ENCODE measurements at regions not wholly inside any gene's neighbourhood (a gene's known extent, or its start where the extent isn't known, plus 50 kb on each side); places are given as distances from the start of the nearest gene placed in this dataset.

DNA sequence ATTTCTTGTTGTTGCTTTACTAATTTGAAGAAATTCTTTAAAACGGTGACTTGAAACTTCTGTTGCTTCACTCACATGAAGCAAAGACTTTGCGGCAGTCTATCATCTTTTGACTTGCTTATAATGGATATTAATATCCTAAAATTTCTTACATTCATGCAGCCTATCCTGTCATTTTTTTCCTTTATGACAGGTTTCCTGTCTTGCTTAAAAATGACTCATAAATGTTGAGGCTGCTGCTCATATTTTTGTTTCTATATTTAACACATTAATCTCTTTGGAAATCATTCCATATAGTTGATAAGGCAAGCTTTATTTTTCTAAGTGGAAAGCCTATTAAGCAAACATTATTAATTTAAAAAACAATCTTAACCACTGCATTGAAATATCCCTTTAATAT, 176.6 kb upstream of the GALNTL6 start:
- DNase-seq: no peak

DNA sequence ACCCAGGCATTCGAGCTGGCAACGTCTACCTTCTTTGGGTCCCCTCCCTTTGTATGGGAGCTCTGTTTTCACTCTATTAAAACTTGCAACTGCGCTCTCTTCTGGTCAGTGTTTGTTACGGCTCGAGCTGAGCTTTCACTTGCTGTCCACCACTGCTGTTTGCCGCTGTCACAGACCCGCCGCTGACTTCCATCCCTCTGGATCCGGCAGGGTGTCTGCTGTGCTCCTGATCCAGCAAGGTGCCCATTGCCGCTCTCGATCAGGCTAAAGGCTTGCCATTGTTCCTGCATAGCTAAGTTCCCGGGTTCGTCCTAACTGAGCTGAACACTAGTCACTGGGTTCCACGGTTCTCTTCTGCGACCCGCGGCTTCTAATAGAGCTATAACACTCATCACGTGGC, 183.5 kb upstream of the GALNTL6 start:
- DNase-seq: no peak

DNA sequence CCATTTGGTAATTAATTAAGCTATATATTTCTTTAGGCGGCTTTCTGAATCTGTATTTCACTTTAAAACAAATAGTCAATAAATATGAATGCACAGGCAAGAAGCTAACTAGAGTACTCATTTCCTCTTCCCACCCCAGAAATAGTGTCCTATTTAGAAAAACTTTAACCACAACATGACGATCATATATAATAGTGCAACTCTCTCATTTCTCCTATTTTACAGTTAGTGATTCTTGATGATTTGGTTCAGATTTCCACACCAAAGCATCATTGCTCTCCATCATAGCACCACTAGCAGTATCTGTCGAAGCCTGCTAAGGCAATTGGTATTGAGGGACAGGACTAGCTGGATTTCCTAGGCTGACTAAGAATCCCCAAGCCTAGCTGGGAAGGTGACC, 184.0 kb upstream of the GALNTL6 start:
- no peak for DNase-seq

DNA sequence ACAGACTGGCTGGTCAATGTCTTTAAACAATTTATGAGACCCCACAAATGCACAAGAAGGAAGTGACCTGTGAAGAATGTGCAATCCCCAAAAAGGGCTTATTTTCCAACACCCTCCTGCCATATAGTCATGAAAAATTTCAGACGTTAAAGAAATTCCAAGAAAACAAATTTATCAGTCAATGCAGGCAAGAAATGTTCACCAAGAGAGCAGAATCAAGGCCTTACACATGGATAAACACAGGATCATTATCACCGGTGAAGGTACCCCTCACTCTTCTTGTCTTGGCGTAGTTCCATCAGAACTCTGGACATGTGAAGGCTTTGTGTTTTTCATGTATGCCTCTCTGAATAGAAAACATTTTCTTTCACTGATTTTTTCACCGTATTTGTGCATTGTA, 186.7 kb upstream of the GALNTL6 start:
- DNase-seq: no peak

DNA sequence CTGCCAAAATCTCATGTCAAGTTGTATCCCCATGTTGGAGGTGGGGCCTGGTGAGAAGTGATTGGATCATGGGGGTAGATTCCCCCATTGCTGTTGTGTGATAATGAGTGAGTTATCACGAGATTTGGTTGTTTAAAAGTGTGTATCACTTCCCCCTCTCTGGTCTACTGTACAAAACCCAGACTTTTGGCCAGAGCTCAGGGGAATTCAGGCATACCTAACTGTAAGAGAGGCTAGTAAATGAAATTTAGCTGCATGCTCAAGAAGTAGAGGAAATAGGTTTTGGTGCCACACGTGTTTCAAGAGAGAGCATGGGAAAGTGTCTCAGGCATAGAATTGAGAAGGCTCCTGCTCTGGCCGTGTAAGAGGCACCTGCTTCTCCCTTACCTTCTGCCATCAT, 190.5 kb upstream of the GALNTL6 start:
- DNase-seq: no peak

DNA sequence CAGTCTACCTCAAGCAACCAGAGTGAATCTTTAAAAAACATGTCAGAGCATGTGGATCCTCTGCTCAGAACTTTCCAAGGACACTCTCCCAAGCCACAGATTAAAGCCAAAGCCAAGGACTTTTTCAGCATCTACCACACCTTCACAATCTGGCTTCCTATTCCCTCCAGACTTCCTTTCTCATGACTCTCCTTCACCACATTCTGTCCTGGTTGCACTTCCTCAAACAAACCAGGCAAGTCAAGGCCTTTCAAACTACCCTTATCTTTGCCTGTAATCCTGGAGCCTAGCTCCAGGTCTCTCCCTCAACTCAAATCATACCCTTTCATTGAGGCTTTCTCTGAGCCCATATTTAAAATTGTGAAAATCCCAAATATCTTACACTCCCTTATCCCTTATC, 191.6 kb upstream of the GALNTL6 start:
- DNase-seq: no peak

DNA sequence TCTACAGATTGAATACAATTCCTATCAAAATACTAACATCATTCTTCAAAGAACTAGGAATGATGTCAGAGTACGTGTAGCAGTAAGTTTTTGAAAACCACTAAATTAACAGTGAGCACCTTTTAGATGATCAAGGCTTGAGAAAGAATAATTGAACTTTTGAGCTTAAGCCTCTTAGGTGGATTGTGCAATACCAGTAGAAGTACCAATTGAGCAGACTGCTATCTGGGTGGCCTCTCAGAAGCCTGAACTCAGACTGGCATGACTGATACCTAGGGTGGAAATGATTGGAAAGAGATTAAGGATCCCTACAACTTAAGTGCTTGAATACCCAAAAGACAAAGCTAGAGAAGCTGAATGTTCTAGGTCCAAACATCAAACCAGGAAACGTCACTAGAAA, 200.3 kb upstream of the GALNTL6 start:
- DNase-seq: no peak

DNA sequence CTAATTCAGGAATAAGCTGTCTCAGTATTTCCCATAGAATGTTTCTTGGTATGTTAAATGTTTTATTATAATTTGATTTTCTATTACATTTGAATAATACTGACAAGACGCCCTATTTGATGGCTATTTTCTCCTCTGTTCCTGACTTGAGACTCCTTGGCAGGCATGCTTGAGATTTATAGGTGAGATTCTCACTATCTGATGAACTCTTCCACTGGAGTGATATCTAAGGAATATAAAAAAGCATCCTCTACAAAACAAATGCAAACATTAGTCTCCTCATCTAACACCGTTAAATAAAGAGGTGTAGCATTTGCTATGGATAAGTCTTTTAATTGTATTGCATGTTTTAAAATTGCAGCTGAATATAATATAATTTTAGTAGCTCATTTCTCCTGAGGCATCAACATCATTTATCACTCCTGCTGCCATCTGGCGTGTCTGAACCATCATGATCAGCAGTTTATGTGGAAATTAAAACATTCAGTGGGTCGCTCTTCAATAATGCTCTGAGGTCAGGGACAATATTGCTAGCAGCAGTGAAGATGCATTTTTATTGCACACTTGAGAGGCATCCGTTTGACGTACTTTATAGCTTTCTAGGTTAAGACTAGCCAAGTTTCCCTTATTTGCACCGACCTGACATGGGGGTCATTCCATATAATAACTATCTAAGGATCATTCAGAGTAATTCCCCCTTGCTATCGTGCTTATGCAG, 210.4 kb upstream of the GALNTL6 start:
- no peak for DNase-seq

DNA sequence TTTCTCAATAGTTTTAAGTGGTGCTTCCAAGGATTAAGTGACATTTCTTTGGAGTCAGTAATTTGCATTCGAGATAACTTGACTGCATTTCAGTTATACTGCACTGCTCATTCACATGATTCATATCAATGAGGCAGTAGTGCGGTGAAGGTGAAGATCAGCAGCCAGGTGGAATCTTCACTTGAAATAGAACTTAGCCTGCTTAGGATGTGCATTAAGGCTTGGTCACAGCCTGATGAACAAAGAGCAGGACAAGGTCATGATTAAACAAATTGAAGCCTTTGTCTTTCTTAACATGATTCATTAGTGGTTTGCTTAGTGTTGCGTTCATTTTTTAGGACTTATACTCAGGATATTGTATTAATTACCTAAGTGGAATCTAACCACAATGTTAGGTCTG, 212.1 kb upstream of the GALNTL6 start:
- no peak for DNase-seq

DNA sequence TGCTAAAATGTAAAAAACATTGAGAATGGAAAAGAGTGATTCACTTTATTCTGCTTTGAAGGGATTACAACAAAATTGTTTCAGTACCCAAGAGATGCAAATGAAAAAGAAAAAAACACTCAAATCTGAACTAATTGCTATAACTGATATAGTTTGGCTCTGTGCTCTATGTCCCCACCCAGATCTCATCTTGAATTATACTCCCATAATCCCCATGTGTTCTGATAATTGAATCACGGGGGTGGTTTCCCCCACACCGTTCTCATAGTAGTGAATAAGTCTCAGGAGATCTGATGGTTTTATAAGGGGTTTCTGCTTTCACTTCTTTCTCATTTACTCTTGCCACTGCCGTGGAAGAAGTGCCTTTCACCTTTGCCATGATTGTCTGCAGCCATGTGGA, 213.6 kb upstream of the GALNTL6 start:
- DNase-seq: no peak

DNA sequence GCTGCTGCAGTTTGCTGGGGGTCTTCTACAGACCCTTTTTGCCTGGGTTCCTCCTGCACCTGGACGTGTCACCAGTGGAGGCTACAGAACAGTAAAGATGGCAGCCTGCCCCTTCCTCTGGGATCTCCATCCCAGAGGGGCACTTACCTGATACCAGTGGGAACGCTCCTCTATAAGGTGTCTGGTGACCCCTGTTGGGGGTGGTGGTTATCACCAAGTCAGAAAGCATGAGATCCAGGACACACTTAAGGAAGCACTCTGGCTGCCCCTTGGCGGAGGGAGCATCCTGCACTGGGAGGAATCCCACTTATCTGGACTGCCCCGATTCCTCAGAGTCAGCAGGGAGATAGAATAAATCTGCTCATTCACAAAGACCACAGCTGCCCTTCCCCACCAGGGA, 218.9 kb upstream of the GALNTL6 start:
- no peak for DNase-seq

DNA sequence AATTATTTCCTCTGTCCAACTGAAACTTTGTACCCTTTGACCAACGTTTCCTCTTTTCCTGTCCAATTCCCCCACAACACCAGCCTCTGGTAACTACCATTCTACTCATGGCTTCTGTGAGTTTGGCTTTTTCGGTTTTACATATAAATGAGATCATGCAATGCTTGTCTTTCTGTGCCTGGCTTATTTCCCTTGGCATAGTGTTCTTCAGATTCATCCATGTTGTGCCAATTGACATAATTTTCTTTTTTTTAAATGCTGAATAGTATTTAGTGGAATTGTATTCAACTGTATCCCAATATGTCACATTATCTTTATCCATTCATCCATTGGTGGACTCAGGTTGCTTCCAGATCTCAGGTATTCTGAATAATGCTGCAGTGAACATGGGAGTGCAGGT, 222.5 kb upstream of the GALNTL6 start:
- DNase-seq: no peak

DNA sequence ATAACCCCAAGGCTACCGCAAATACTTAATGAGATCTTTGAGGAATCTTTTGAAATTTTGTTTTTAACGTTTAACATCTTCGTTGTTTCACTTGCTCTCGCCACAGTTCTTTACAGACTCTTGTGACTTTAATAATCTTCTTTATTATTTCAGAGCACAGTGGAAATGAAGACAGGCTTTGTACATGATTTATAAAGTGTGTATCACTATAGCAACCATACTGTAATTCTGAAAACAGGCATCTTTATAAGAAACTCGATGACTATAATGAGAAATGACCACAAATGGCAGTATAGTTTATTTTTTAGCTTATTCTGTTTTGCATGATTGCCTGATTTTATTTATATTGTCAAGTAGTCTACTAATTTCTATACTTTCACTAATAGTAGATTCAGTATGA, 224.4 kb upstream of the GALNTL6 start:
- no peak for DNase-seq

DNA sequence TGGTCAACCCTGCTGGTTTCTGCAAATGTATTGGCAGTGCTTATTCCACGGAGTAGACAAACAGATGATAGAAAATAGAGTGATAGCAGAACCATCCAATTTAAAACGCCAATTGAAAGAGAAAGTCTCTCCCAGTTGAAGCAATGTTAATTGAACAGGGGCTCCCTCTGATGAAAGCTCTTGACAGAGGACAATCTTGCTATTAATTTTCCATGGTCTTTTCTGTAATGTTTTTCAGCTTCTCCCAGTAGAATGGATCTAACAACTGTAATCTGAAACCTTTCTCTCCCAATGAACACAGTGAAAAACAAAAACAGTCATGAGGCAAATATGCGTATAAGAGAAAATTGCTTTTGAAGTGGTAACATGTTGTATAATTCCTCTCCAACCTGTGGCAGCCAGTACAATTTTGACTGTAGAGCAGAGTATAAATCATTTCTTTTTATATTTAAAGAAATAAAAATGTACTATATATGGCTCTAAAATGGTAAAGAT, 225.1 kb upstream of the GALNTL6 start:
- DNase-seq: no peak

DNA sequence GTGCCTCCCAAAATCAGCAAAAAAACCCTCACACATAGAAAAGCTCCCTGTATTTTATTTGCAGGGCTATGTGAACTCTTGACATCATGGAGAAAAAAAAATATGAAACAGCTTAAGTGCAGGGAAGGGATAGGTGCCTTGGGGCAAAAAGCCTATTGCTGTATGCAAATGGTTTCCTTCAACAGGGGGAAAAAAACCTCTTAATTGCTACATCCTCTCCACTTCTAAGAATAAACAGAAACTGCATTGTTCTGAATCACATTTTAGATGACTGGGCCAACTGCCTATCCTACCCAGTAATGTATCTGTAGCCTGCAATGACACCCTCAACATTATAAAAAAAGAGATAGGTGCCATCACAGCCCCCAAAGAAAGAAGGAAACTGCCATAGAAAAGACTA, 229.4 kb upstream of the GALNTL6 start:
- no peak for DNase-seq

DNA sequence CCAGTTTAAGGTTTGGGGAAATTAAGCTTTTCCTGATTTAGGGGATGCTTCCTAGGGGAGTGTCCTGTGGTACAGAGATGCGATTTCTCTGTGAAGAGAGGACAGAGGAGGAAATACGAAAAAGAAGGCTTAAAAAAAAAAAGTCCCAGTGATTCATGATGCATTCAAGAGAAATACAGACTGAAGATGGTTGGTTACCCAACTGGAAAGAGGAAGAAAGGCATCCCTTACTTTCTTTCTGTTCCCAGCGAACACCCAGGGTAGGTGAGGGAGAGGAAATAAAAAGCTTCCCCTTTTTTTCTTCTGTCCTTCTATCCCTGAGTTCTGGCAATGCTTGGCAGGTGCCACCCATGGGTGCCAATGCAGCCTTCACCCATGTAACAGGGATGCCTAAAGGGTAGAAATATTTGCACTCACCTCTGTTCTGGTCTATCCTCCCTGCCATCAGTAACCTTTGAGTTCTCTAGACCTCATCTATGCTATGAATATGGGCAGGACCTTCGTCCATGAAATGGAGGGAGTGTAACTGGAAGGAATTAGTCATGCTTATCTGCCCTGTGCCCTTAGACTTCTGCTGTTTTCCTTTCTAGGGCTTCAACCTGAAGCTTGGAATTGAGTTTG, 230.1 kb upstream of the GALNTL6 start:
- no peak for DNase-seq

DNA sequence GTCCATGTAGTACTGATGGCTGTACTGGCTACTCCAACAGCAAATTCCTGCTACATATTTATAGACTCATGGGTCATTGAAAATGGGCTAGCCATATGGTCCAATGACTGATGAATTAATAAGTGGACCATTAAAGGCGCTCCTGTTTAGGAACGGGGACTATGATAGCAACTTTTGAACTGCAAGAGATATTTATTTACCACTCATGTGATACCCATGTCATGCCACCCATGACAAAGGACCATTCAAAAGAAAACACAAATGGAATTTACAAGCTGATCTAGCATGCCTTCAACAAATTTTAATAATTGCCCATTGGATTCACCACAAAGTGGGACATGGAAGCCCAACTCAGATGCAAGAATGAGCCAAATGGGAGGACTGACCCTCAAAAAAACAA, 240.0 kb upstream of the GALNTL6 start:
- no peak for DNase-seq

DNA sequence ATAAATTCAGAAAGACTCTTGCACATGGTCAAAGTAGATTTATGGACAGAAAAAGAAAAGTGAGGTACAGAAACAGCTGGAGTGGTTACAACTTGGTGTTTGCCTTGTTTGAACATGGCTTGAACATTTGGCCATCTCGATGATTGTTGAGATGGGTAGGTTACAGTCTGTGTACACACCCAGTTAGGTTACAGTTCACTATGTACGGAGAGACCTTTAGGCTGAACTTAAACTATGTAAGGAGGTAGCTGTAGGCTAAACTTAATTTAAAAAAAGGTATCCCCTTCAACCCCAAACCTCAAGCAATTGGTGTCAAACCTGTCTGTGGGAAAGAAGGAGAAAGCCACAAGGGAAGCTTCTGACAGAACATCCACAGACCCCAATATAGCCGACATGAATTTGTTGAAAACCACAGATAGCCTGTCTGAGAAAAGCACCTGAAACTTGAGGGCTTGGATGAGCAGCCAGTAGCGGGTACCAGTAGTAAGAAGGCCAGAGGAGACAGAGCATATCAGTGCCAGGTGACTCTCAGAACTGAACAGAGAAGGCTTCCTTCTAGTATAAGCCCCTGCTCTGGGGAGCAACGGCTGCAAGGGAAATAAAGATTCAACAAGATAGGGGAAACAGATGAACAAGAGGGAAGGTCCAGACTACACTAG, 247.9 kb upstream of the GALNTL6 start:
- no peak for DNase-seq

DNA sequence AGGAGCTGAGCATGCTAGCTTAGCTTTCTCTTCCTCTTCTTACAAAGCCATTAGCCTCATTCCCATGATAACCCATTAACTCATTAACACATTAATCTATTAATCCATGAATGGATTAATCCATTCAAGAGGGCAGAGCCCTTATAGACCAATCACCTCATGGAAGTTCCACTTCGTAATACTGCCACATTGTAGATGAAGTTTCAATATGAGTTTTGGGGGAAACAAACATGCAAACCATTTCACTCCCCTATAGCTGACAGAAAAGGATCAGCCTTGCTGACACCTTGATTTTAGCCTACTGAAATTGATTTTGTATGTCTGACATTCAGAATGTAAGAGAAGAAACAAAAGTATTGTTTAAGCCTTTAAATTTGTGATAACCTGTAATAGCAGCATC, 251.8 kb upstream of the GALNTL6 start:
- no peak for DNase-seq

DNA sequence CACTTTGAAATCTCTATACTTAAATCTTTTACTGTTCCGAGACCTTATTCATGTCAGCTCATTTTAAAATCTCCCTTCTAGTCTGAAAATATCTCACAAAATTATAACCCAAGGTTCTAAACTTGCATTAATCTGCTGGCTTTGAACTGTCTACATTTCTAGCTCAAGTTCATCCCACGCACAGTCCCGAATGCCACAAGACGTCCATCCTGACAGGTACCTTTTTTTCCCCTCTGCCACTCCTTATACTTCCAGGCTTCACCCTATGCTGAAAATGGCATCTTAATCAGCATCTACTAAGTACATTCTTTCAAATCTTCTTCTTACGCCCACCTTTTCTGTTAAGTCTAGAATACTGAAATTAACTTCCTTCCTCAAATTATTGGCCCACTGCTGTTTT, 259.2 kb upstream of the GALNTL6 start:
- peak in 11 of 56 donors; percentile 0 to 43 (median 4) for DNase-seq

DNA sequence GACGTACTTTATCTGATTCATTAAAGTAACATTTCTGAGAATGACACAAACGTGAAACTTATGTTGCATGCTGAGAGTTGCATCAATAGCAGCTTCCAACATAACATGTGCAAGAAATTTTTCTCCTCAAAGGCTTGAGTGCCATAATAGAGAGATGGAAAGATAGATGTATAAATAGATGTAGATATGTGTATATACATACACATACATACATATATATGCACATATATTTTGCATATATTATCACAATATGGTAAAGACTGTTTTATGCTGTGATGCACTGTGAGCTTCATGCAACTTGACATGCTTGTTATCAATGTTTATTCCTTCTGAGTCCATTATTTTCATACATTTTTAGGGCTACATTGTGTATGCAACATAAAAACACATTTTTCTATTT, 270.6 kb upstream of the GALNTL6 start:
- no peak for DNase-seq

DNA sequence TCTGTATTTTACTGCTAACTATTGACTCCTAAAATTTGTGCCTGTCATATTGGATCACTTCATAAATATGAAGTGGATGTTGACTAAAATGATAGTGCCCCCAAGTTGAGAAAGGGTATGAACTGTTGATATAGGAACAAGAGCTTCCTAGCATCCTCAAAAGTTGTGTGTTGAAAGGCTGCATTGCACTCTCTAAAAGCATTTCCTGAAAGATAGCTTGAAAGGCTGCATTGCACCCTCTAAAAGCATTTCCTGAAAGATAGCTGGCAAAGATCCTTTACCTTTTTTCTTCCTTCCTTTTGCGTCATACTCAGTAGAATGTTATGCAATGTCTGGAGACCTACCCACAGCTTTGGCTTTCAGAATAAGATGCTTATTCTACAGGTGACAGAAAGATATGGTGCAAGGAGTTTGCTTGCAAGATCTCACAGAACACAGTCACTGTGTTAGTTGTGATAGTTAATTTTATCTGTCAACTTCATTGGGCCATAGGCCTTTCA, 274.6 kb upstream of the GALNTL6 start:
- DNase-seq: no peak

DNA sequence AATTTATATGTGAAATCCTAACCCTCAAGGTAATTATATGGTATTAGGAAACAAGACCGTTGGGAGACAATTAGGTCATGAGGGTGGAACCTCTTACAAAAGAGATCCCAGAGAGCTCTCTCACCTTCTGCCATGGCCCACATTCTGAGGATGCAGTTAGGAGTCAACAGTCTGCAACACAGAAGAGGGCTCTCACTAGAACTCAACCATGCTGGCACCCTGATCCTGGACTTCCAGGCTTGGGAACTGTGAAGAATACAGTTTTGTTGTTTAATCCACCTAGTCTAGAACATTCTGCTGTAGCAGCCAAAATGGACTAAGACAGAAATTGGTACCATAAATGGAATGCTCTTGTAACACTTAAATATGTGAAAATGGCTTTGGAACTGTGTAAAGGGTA, 278.8 kb upstream of the GALNTL6 start:
- DNase-seq: no peak
